IPS DF 19.7 (cell line): ENCODE measurements at regions not wholly inside any gene's neighbourhood (a gene's known extent, or its start where the extent isn't known, plus 50 kb on each side); places are given as distances from the start of the nearest gene placed in this dataset.

Experiments
- DNase-seq: peaks from one replicate; pipeline ENCODE4 v3.0.0-alpha.2; 2013; ENCODE audit warnings: low read depth, low spot score

- no peak for DNase-seq
Measured at GRCh38 chr9:692636-693129, 148.8 kb upstream of the DMRT1 start.

GRCh38 chr9:693201-694091 lies 148.1 kb upstream of the DMRT1 start:
- no peak for DNase-seq

DNA sequence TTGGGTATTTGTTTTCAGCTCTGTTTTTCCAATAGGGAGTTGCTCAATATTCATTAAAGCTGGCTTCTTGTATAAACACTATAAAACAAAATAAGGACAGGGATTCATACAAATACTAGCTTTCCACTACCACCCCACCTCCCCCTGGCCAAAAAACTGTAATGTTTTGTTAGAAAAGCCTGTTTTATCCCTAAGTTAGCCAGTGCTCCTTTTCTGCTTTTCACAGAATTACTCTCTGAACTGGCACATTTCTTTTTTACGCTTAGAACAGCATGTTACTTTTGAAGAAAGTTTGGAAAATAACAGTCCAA lies 147.4 kb upstream of the DMRT1 start:
- no peak for DNase-seq

- no peak for DNase-seq
Measured at GRCh38 chr9:694403-695154, 146.9 kb upstream of the DMRT1 start.

DNA sequence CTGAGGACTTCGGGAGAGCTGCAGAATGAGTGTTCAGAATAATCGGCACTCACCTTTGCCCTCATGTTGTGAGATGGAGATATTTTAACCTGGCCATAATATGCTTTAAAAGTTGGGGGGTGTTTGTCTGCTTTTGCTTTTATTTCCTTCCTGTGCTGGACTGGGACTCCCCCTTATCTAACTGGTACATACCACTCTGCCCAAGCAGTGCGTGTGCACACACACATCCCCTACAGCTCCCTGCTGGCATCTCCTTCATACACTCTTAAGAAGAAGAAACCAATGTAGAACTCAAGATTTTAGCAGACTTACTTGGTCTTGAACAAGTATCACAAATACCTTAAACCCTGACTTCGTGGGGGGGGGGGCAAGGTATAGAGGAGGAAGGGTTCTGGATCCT lies 146.2 kb upstream of the DMRT1 start:
- DNase-seq, result no peak

DNA sequence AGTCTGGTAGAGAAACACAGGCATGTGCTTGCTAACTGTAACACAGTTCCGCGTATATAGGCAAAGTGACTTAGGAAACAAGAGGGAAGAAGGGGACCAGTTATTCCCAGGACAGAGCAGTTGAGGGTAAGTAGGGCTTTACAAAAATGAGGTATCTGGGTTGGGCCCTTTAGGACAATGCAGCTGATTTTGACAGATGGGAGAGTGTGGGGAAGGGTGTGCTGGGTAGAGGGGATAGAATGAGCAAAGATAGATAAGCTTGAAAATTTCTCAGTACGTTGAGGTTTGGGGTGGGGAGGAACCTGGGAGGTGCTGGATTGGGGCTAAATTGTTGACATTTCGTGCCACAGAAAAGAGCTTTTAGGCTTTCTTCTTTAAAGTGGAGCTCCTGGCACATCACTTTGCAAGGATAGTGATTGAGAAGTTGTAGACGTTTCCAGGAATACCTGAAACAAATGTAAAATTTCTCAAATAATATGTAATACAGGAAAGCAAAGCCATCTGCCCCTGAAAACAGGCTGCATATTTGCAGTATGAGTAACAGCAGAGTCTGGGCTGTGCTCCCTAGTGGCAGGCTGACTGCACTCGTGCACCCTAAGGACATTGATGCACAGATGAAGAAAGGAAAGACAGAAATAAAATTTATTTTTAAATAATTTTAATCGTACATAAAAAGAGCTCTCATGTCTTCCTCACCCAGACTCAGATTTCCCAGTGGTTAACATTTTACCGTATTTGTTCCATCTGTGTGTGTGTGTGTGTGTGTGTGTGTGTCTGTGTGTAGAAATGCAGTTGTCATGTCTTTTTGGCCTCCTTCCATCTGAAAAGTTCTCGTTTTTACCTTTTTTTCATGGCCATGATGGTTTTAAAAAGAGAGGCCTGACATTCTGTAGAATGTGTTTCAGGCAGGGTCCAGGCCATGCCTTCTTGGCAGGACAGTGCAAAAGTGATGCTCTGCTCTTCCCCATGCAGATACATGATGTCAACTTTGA lies 144.9 kb upstream of the DMRT1 start:
- DNase-seq, result no peak

GRCh38 chr9:698276-698675 lies 143.2 kb upstream of the DMRT1 start:
- DNase-seq, result no peak

GRCh38 chr9:698954-699353 lies 142.5 kb upstream of the DMRT1 start:
- DNase-seq, result no peak

DNA sequence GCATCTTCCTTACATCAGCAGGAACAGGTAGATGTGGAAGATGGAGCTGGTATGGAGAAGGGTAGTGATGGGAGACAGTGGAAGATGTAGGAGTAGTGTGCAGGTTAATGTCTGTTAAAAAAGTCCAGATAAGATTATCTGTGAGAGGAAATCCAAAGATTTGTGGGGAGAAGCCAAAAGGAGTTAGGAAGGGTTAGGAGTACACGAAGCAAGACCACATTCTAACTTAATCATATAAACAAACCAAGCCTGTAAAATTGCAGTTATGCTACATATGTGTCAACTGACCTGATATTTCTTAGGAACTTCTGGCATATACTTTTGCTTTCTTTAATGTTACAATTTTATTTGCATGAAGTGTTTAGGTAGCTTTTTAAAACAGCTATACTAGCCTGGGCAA lies 142.1 kb upstream of the DMRT1 start:
- DNase-seq, result no peak

DNA sequence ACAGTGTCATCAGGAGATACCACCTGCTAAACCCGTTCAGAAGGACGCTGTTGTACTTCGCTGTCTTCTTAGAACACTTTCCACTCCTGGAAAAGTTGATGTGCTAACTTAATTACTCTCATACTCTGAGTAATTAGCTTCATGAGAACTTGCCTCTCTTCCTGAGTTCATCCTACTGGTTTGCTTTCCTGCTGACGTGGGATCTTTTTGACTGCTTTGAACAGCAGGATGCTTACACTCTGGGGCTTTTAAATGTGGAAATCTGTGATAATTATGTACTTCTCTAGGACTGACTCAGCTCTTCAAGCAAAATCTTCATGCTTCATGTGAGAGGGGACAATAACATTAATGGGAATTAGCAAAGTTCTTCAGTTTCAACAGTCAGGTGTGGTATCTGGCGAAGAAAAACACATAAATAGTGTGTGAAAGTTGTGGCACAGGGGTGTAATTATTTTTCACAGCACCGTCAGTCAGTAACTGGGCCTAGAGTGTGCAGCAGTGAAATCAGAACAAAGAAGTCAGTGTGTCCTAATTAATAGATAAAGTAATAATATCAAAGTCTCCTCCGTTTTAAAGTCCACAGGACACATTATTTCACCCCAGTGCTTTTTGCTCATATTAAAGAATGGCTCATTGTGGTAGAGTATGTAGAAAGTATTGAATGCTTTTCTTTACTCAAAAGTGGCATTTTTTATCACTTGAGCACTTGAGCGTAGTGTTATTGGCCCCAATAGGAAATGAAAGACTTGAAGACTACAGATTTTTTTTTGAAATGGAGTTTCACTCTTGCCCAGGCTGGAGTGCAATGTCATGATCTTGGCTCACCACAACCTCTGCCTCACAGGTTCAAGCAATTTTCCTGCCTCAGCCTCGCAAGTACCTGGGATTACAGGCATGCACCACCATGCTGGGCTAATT lies 140.9 kb upstream of the DMRT1 start:
- DNase-seq, result no peak

DNA sequence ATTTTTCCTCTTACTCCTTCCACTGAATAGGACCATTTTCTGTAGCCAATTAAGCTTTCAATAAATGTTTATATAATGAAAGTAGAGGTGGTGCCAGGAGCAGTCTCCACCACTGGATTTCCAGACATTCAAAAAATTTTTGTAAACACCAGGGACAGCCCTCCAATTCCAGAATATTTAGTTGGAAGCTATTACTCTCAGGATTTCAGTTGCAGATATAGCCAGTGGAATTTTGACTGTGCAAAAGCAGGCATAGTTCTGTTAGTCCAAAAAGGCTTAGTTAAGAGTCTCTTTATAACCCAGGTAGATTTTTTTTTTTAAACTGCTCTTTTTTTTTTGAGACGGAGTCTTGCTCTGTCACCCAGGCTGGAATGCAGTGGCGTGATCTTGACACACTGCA lies 138.1 kb upstream of the DMRT1 start:
- no peak for DNase-seq

- no peak for DNase-seq
Measured at GRCh38 chr9:706073-706472, 135.4 kb upstream of the DMRT1 start.

DNA sequence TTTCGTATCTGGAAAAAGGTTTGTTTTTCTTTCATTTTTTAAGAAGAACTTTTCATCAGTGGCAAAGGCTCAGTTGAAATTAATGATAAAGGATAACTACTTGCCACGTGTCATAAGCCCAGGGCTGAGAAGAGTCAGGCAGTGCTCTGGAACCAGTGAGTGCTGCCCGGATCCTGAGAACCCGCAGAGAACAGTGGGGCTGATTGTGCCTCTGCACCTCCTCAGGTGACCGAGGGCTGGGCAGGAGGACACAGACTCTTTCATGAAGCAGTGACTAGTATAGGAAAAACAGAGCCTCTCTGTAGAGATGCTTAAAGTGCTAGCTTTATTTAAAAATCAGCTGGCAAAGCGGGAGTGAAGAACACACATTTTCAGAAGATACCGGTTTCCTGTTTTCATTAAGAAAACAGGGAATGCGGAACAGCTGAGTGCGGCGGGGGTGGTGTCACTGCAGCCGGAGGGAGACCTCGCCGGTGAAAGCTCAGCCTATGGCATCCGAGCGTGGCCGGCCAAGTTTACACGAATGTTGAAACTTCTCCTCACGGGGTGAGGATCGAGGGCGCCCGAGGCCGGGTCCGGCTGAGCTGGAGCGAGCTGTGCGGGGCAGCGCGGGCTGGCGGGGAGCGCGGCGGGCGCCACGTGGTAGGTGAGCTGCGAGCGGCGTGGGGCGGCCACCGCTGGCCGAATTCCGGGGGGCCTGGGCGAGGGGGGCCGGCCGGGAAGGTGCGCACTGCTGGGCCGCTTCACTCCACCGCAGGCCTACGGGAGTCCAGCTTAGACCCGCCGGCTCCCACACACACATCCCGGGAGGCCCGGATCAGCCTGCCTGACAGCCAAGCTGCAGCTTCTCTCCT lies 134.7 kb upstream of the DMRT1 start:
- no peak for DNase-seq

GRCh38 chr9:708182-708550 lies 133.3 kb upstream of the DMRT1 start:
- DNase-seq, result no peak

DNA sequence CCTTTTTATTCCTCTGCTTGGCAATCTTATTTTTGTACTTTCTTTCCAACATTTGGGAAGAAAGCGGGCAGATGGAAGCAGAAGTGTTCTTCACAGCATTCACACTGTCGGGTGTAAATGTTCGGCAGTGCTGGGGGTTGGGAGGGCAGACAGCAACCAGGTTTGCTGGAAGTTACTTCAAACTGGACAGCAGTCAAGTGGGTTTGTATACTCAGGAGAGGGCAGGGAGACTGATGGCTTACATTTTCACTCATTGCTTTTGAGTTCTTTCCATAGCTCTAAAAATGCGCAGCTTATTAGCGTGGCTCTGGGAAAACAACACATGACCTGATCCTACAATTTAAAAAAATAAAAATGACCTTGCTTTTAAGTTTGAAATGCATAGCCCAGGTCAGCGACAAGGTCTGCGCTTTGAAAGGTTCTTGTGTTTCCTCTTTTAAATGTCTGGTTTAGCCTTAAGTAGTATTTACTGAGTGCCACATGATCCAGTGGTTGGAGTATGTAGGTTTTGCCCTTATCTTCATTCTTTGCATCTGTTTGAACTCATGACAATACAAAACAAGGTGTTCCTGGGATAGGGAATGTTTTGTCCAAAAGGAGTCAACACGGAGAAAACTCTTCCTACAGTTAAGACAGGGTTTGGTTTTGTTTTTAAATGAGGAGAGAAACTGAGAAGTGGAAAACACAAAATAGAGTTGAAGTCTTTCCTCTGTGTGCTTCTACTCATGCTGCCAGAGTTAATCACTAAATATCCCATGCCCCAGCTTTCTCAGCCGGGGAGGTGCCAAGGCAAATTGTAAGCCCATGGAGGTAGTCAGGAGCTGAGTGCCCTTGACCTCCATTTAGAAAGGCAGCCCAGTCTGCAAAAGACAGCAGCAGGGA lies 132.7 kb upstream of the DMRT1 start:
- DNase-seq, result no peak

GRCh38 chr9:710951-711745 lies 130.3 kb upstream of the DMRT1 start:
- DNase-seq, result no peak

DNA sequence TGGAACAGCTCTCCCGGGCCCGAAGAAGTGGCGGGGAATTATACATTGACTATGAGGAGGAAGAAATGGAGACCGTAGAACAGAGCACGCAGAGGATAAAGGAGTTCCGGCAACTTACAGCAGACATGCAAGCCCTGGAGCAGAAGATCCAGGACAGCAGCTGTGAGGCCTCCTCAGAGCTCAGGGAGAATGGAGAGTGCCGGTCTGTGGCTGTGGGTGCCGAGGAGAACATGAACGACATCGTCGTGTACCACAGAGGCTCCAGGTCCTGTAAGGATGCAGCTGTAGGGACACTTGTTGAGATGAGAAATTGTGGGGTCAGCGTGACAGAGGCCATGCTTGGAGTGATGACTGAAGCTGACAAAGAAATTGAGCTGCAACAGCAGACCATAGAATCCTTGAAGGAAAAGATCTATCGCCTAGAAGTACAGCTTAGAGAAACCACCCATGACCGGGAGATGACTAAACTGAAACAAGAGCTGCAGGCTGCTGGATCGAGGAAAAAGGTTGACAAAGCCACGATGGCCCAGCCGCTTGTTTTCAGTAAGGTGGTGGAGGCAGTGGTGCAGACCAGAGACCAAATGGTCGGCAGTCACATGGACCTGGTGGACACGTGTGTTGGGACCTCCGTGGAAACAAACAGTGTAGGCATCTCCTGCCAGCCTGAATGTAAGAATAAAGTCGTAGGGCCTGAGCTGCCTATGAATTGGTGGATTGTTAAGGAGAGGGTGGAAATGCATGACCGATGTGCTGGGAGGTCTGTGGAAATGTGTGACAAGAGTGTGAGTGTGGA lies 129.5 kb upstream of the DMRT1 start:
- no peak for DNase-seq
